ENCODE measurements at regions not wholly inside any gene's neighbourhood (a gene's known extent, or its start where the extent isn't known, plus 50 kb on each side); places are given as distances from the start of the nearest gene placed in this dataset.

DNA sequence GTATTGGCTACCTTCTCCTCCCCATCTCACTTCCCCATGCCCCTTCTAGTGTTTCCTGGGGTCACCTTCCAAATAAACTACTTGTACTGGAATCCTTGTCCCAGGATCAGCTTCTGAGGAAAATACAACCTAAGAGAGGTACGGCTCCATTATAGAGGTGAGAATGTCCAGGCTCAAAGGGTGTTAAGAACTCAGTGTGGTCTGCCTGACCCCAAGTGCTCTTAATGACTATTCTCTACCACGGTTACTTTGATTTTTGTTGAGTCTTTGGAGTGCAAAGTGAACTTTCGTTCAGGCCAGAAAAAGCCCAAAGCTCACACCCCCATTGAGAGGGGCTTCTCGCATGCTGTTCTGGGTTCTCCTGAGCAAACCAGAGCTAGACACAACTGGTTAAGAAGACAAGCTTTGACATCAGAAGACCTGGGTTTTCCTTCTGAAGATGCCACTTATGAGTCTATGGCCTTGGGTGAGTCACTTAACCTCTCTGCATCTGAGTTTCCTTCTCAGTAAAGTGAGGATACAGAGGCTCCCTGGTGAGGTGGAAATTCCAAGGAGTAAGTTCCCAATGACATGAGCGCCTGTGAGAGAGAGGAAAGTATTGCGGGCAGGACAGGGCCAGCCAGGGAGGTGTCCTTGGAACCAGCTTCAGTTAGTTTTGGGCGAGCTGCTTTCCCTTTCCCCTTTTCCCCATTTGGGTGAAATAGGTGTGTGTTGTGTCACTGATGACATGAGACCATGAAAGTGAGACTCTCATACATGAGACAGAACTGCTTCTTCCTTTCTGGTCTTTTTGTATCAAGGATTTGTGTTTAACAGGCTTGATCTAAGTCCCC lies 475.0 kb upstream of the PROK2 start:
- no peak for FAIRE-seq
- no peak overlapping the region for H3K27ac Mint-ChIP-seq (ENCODE audit: unreplicated experiment)

DNA sequence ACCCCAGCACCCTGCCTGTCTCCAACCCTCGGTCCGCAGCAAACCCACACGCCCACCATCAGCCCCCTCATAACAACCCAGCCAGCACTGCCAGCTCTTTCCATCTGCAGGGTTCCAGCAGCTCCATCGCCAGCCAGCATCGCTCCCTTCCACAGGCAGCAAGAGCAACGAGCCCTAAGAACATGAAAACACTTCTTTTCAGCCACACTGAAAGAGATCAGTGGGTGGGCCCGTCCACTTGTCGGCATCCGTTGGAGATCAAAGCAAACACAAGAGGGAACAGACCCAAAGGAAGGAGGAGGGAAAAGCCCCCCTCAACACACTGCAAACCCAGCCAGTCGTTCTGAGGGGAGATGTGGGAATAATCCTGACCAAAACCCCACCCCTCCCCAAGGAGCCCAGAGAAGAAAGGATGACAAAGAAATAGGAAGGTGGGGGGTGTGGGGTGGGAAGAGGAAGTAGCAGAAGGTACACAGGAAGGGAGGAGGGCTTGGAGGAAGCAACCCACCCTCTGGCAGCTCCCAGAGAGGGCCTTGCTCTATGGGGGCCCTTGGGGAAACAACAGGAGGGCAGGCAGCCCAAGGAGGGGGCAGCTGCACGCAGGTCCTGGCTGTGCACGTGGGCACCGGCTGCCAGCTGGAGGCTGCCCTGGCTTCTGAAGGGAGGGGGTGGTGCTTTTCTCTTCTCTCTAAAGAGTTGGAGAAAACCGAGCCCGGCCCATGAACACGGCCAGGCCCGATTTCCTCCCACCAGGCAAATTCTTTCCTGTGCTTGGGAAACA lies 473.6 kb upstream of the PROK2 start:
- no peaks in the 10 kb centered on the region for H3K36me3 ChIP-seq (ENCODE audit: insufficient read depth, low read length)
- Mint-ChIP-seq H3K27ac (ENCODE audit: unreplicated experiment) (no peak overlapping the region), H3K9me3 (ENCODE audit: unreplicated experiment) (peaks cover 6% of the 10 kb centered on the region), H3K4me1 (ENCODE audit: low read depth, unreplicated experiment) (peaks cover 17% of the 10 kb centered on the region), H3K4me3 (ENCODE audit: unreplicated experiment) (no peak overlapping the region), H3K36me3 (ENCODE audit: low read depth, unreplicated experiment) (no peaks in the 10 kb centered on the region), H3K27me3 (ENCODE audit: low read depth, unreplicated experiment) (peaks cover 55% of the 10 kb centered on the region)
- no peaks in the 10 kb centered on the region for H3K79me2 ChIP-seq (ENCODE audit: insufficient read depth, low read length)
- H3K4me2 ChIP-seq (ENCODE audit: low read length), result no peak overlapping the region
- H3K27ac ChIP-seq (ENCODE audit: low read depth, low read length), result no peak overlapping the region
- FAIRE-seq (no peak), DNase-seq (ENCODE audit: low read depth) (no peak)
- no peak overlapping the region for H2AFZ ChIP-seq (ENCODE audit: low read depth, low read length)
- H3K9me3 ChIP-seq (ENCODE audit: insufficient read depth, low read depth, low read length), result no peaks in the 10 kb centered on the region
- H4K20me1 ChIP-seq (ENCODE audit: insufficient read depth, low read length), result no peaks in the 10 kb centered on the region
- H3K27me3 ChIP-seq (ENCODE audit: insufficient read depth, low read length), result peaks cover 50% of the 10 kb centered on the region
- TF ChIP-seq, protein P1, sequence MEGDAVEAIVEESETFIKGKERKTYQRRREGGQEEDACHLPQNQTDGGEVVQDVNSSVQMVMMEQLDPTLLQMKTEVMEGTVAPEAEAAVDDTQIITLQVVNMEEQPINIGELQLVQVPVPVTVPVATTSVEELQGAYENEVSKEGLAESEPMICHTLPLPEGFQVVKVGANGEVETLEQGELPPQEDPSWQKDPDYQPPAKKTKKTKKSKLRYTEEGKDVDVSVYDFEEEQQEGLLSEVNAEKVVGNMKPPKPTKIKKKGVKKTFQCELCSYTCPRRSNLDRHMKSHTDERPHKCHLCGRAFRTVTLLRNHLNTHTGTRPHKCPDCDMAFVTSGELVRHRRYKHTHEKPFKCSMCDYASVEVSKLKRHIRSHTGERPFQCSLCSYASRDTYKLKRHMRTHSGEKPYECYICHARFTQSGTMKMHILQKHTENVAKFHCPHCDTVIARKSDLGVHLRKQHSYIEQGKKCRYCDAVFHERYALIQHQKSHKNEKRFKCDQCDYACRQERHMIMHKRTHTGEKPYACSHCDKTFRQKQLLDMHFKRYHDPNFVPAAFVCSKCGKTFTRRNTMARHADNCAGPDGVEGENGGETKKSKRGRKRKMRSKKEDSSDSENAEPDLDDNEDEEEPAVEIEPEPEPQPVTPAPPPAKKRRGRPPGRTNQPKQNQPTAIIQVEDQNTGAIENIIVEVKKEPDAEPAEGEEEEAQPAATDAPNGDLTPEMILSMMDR (IDR thresholded peaks at IDR 0.05; ENCODE audit: insufficient read depth, low read depth, low read length), result no peak
- TF ChIP-seq EZH2 (IDR thresholded peaks at IDR 0.05; ENCODE audit: insufficient read depth, low read length), result no peak
- no peak overlapping the region for H3K9ac ChIP-seq (ENCODE audit: low read length)
- no peak overlapping the region for H3K4me3 ChIP-seq (ENCODE audit: insufficient read depth, low read depth, low read length)
- H3K4me1 ChIP-seq (ENCODE audit: insufficient read depth, low read length), result peaks cover 8% of the 10 kb centered on the region

More for the DNA sequence above, 475.0 kb upstream of the PROK2 start:
- Histone ChIP-seq H4K20me1 (ENCODE audit: insufficient read depth, low read length) (no peaks in the 10 kb centered on the region), H3K27ac (ENCODE audit: low read depth, low read length) (no peak overlapping the region), H3K4me3 (ENCODE audit: insufficient read depth, low read depth, low read length) (no peak overlapping the region), H3K4me2 (ENCODE audit: low read length) (no peak overlapping the region), H2AFZ (ENCODE audit: low read depth, low read length) (no peak overlapping the region), H3K36me3 (ENCODE audit: insufficient read depth, low read length) (no peaks in the 10 kb centered on the region), H3K9ac (ENCODE audit: low read length) (no peak overlapping the region), H3K79me2 (ENCODE audit: insufficient read depth, low read length) (no peaks in the 10 kb centered on the region), H3K9me3 (ENCODE audit: insufficient read depth, low read depth, low read length) (no peaks in the 10 kb centered on the region), H3K27me3 (ENCODE audit: insufficient read depth, low read length) (peaks cover 44% of the 10 kb centered on the region), H3K4me1 (ENCODE audit: insufficient read depth, low read length) (peaks cover 8% of the 10 kb centered on the region)
- Mint-ChIP-seq H3K4me1 (ENCODE audit: low read depth, unreplicated experiment) (peaks cover 14% of the 10 kb centered on the region), H3K4me3 (ENCODE audit: unreplicated experiment) (no peak overlapping the region), H3K36me3 (ENCODE audit: low read depth, unreplicated experiment) (no peaks in the 10 kb centered on the region), H3K9me3 (ENCODE audit: unreplicated experiment) (peaks cover 6% of the 10 kb centered on the region), H3K27me3 (ENCODE audit: low read depth, unreplicated experiment) (peaks cover 47% of the 10 kb centered on the region)
- TF ChIP-seq, protein P1 (IDR thresholded peaks at IDR 0.05; ENCODE audit: insufficient read depth, low read depth, low read length), result no peak
- no peak for TF ChIP-seq EZH2 (IDR thresholded peaks at IDR 0.05; ENCODE audit: insufficient read depth, low read length)
- no peak for DNase-seq (ENCODE audit: low read depth)

Data from astrocyte (in vitro differentiated cells and primary cell).